Endothelial cell of umbilical vein (primary cell): ENCODE measurements at regions not wholly inside any gene's neighbourhood (a gene's known extent, or its start where the extent isn't known, plus 50 kb on each side); places are given as distances from the start of the nearest gene placed in this dataset.

Experiments
- BruUV-seq: library from RNA; stranded (reverse); fragments of 400-500 nt; replicated peaks from 2 replicates; lab custom pipeline; 2021; lab: Mats Ljungman, UMichigan
- CTCF ChIA-PET: fragments of 300-600, 350-600 bp; sonication (Branson Sonifier 250); formaldehyde crosslinking; loops from one replicate; lab custom pipeline; 2021; ENCODE audit warnings: antibody characterized with exemption, inconsistent platforms; lab: Charles Lee
- POLR2A ChIA-PET: fragments of 300-600, 350-600 bp; sonication (Branson Sonifier 250); formaldehyde crosslinking; loops from one replicate; lab custom pipeline; 2021; ENCODE audit warnings: antibody characterized with exemption, inconsistent platforms; lab: Charles Lee
- DNase-seq: peaks from one replicate; pipeline ENCODE4 v3.0.0-alpha.2; 2011; ENCODE audit warnings: low read depth, low spot score
- FAIRE-seq: peaks from 2 replicates; lab custom pipeline; 2011; peaks lifted over from hg19 to GRCh38; lab: Jason Lieb, UNC
- H2AFZ ChIP-seq: 2 replicates; pipeline ENCODE4 v1.6.0; 2012; ENCODE audit warnings: low read depth, low read length, control low read depth, inconsistent platforms
- H3K27ac ChIP-seq: 2 replicates; pipeline ENCODE4 v1.5.1; 2011; ENCODE audit warnings: low read depth, mild to moderate bottlenecking, control low read depth, low read length, moderate library complexity; ENCODE audit not compliant: insufficient read depth
- H3K27me3 ChIP-seq, 2 experiments: 2 replicates each; pipeline versions ENCODE4 v1.6.0 to v1.6.1; 2011; ENCODE audit warnings: low read length in 2 of 2, mixed read lengths in 1 of 2; ENCODE audit not compliant: control insufficient read depth in 2 of 2, insufficient read depth in 2 of 2
- H3K36me3 ChIP-seq, 2 experiments: 2 replicates in 1 of 2; 3 replicates in 1 of 2; pipeline ENCODE4 v1.5.1; 2011; ENCODE audit warnings: low read length in 2 of 2, mild to moderate bottlenecking in 1 of 2, moderate library complexity in 1 of 2; ENCODE audit not compliant: control insufficient read depth in 2 of 2, insufficient read depth in 2 of 2; ENCODE audit errors: extremely low read depth in 1 of 2
- H3K4me1 ChIP-seq: 3 replicates; pipeline ENCODE4 v1.5.1; 2011; ENCODE audit warnings: mild to moderate bottlenecking, low read length; ENCODE audit not compliant: control insufficient read depth, insufficient read depth; ENCODE audit errors: extremely low read depth
- H3K4me2 ChIP-seq: 2 replicates; pipeline ENCODE4 v1.6.1; 2011; ENCODE audit warnings: low read length, control low read depth, mixed read lengths; ENCODE audit not compliant: insufficient read depth
- H3K4me3 ChIP-seq, 3 experiments: fragments of 200-600 bp in 1 of 3; sonication (generic), shearing (Covaris generic) in 1 of 3; replicated peaks in 1 of 3; 2 replicates each; pipeline ENCODE4 v1.5.1; 2011 to 2016; ENCODE audit warnings: control low read depth in 3 of 3, low read length in 3 of 3, mild to moderate bottlenecking in 2 of 3, inconsistent platforms in 1 of 3, low read depth in 1 of 3, moderate library complexity in 1 of 3; ENCODE audit not compliant: insufficient read depth in 1 of 3
- H3K79me2 ChIP-seq: 2 replicates; pipeline ENCODE4 v1.6.0; 2012; ENCODE audit warnings: low read length, inconsistent platforms; ENCODE audit not compliant: control insufficient read depth, insufficient read depth
- H3K9ac ChIP-seq: replicated peaks from 2 replicates; pipeline ENCODE3; 2011; ENCODE audit warnings: low read length, control low read depth; ENCODE audit not compliant: insufficient read depth; ENCODE audit errors: extremely low read depth
- H3K9me1 ChIP-seq: replicated peaks from 3 replicates; pipeline ENCODE4 v1.6.0; 2011; ENCODE audit warnings: mild to moderate bottlenecking, low read length; ENCODE audit not compliant: control insufficient read depth, insufficient read depth; ENCODE audit errors: extremely low read depth
- H3K9me3 ChIP-seq: replicated peaks from 2 replicates; pipeline ENCODE4 v1.5.1; 2012; ENCODE audit warnings: low read length, inconsistent platforms; ENCODE audit not compliant: control insufficient read depth, insufficient read depth
- H4K20me1 ChIP-seq: replicated peaks from 2 replicates; pipeline ENCODE3; 2011; ENCODE audit warnings: mild to moderate bottlenecking, low read length; ENCODE audit not compliant: control insufficient read depth, insufficient read depth; ENCODE audit errors: extremely low read depth
- GATA2 ChIP-seq: IDR thresholded peaks from 2 replicates; pipeline ENCODE4 v1.7.0; 2011; ENCODE audit warnings: low read depth, mild to moderate bottlenecking, moderate library complexity, mixed read lengths, low read length; ENCODE audit not compliant: insufficient read length, insufficient read depth
- MYC ChIP-seq: IDR thresholded peaks from one replicate; pipeline ENCODE4 v1.6.1; 2011; ENCODE audit warnings: mild to moderate bottlenecking, low read depth, low read length
- POLR2A ChIP-seq: IDR thresholded peaks from 2 replicates; pipeline ENCODE4 v1.6.1; 2012; ENCODE audit warnings: low read depth, mild to moderate bottlenecking, control low read depth, low read length
- POLR2AphosphoS5 ChIP-seq: IDR thresholded peaks from 2 replicates; pipeline ENCODE4 v1.6.1; 2012; ENCODE audit warnings: low read depth, mild to moderate bottlenecking, control low read depth, low read length, moderate library complexity; ENCODE audit not compliant: insufficient read depth
- dilution Hi-C: fragments of 300-500 bp; cut with MboI; formaldehyde crosslinking; loops from one replicate; pipeline ENCODE4 v1.15.0; 2019; ENCODE audit warnings: low sequenced_read_pairs; ENCODE audit not compliant: extremely low pct_ligation_motif_present
- intact Hi-C: fragments of 100-400 bp; cut with micrococcal nuclease; formaldehyde crosslinking; loops from one replicate; pipeline ENCODE4 v1.10.0; 2022
- TF ChIP-seq, protein P1 (sequence below), 2 donors: IDR thresholded peaks; 1 replicate in 1 of 2; 2 replicates in 1 of 2; pipeline ENCODE4 v1.5.1; 2011; ENCODE audit warnings: low read length in 2 of 2, mild to moderate bottlenecking in 2 of 2, moderate library complexity in 2 of 2, control low read depth in 1 of 2, inconsistent platforms in 1 of 2, low read depth in 1 of 2; ENCODE audit not compliant: insufficient read depth in 1 of 2; ENCODE audit errors: extremely low read depth in 1 of 2
- TF ChIP-seq, protein P2 (sequence below): IDR thresholded peaks from 2 replicates; pipeline ENCODE4 v1.6.1; 2011; ENCODE audit not compliant: insufficient read depth, insufficient read length

DNA sequence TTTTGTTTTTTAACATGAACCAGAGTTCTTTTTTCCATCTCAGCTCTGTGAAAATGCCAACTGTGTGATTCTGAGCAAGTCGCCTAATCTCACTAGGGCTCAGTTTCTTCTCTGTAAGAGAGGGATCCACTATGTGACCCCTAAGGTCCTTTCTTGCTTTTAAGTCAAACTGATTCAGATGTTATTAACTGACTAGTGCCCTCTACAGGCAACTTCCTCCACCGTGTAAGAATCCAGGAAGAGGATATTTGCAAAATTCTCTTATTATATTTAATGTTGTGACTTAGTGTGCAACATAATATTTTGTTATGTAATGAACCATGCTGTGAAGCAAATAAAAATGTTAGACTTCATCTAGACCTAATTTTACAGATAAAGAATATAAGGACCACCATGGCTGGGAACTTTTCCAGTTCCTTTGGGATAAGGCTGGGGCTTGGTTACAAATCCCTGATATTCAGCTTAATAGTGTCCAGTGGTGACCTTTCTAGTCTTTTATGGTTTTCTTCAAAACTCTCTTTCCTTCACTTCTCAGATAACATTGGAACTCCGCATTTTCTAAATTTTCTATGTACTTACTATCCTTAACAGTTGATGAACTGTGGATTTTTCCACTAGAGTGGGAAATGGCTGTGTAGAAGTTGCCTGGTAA is 244.7 kb downstream of the PIK3R1 start:
- CTCF ChIA-PET, result interaction anchor here (0.6 to 7.1 kb wide), 13 partner anchors 10 to 188 kb away, joined by 3 to 164 read pairs (median 3); no protein-coding TSS in a partner anchor

More for the DNA sequence above, 244.7 kb downstream of the PIK3R1 start:
- H3K9ac ChIP-seq, result no peak overlapping the region
- peaks cover 4% of the 10 kb centered on the region for H3K4me1 ChIP-seq
- H3K9me1 ChIP-seq, result no peaks in the 10 kb centered on the region
- no peak overlapping the region for H3K4me3 ChIP-seq
- H3K9me3 ChIP-seq, result no peaks in the 10 kb centered on the region
- DNase-seq, result peak; percentile 76
- TF ChIP-seq, protein P1, sequence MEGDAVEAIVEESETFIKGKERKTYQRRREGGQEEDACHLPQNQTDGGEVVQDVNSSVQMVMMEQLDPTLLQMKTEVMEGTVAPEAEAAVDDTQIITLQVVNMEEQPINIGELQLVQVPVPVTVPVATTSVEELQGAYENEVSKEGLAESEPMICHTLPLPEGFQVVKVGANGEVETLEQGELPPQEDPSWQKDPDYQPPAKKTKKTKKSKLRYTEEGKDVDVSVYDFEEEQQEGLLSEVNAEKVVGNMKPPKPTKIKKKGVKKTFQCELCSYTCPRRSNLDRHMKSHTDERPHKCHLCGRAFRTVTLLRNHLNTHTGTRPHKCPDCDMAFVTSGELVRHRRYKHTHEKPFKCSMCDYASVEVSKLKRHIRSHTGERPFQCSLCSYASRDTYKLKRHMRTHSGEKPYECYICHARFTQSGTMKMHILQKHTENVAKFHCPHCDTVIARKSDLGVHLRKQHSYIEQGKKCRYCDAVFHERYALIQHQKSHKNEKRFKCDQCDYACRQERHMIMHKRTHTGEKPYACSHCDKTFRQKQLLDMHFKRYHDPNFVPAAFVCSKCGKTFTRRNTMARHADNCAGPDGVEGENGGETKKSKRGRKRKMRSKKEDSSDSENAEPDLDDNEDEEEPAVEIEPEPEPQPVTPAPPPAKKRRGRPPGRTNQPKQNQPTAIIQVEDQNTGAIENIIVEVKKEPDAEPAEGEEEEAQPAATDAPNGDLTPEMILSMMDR (IDR thresholded peaks at IDR 0.05; ENCODE audit: extremely low read depth in 1 of 2, insufficient read depth in 1 of 2, low read depth in 1 of 2, low read length in 2 of 2), result peak; percentile 51 to 55
- TF ChIP-seq MYC (no peak), POLR2A (no peak), GATA2 (no peak), POLR2AphosphoS5 (no peak)
- TF ChIP-seq, protein P2, sequence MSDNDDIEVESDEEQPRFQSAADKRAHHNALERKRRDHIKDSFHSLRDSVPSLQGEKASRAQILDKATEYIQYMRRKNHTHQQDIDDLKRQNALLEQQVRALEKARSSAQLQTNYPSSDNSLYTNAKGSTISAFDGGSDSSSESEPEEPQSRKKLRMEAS, result no peak
- no peak for FAIRE-seq
- POLR2A ChIA-PET, result no interaction called here
- H4K20me1 ChIP-seq, result no peaks in the 10 kb centered on the region
- H3K4me2 ChIP-seq, result no peak overlapping the region
- no peaks in the 10 kb centered on the region for H3K36me3 ChIP-seq
- dilution Hi-C loops, result no loop called here
- intact Hi-C loops, result loop anchor here (1.0 to 5.0 kb wide), 2 partner anchors 174 to 502 kb away; no protein-coding TSS in a partner anchor
- no peak overlapping the region for H3K27ac ChIP-seq
- H3K79me2 ChIP-seq, result no peaks in the 10 kb centered on the region
- H2AFZ ChIP-seq, result no peak overlapping the region
- no TSS peak for BruUV-seq
- H3K27me3 ChIP-seq, result peaks cover 2 to 10% of the 10 kb centered on the region in 2 experiments
